ENCODE measurements at regions not wholly inside any gene's neighbourhood (a gene's known extent, or its start where the extent isn't known, plus 50 kb on each side); places are given as distances from the start of the nearest gene placed in this dataset.
"Not testable (repeated sequence)": the region's sequence is repeated elsewhere in the genome, so short reads cannot be mapped to it uniquely, and the experiment has no call there.

GRCh38 chr5:67875601-67876000 lies 340.0 kb upstream of the PIK3R1 start:
- intact Hi-C loops (cut with DNase I) = no loop called here
- no peak for DNase-seq

- intact Hi-C loops (cut with DNase I) = no loop called here
Measured at GRCh38 chr5:67873935-67874334, 341.6 kb upstream of the PIK3R1 start.

GRCh38 chr5:67870662-67871061 lies 344.9 kb upstream of the PIK3R1 start:
- intact Hi-C loops (cut with DNase I) = no loop called here

More at GRCh38 chr5:67873935-67874334, 341.6 kb upstream of the PIK3R1 start:
- DNase-seq = no peak

GRCh38 chr5:67864335-67864734 lies 351.2 kb upstream of the PIK3R1 start:
- DNase-seq = not testable (repeated sequence)

More at GRCh38 chr5:67870662-67871061, 344.9 kb upstream of the PIK3R1 start:
- no peak for DNase-seq

GRCh38 chr5:67858471-67859031 lies 357.0 kb upstream of the PIK3R1 start:
- DNase-seq = no peak
- intact Hi-C loops (cut with DNase I) = no loop called here

More at GRCh38 chr5:67864335-67864734, 351.2 kb upstream of the PIK3R1 start:
- intact Hi-C loops (cut with DNase I) = not testable (repeated sequence)

GRCh38 chr5:67857502-67857901 lies 358.1 kb upstream of the PIK3R1 start:
- intact Hi-C loops (cut with DNase I) = no loop called here
- no peak for DNase-seq

DNA sequence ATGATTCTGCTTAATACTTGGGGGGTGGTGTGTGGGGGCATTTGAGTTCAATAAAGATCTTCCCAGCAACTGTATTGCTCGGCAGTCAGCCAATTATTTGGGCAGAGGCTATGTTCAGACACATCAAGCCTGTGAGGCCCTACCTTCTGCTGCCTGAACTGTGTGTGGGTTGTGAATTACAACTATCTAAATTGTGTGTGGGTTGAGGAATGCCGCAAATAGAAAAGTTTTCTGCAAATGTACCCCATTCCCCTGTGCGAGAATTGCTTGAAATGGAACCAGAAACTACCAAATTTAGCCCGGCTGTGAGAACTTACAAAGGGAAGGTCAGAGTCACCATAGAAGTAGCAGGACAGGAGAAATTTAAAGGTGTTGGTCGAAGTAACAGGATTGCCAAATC lies 360.0 kb upstream of the PIK3R1 start:
- DNase-seq = peak in 12 of 42 donors; percentile 1 to 55 (median 14)
- intact Hi-C loops (cut with DNase I) = no loop called here

- DNase-seq; intact Hi-C loops (cut with DNase I): not testable (repeated sequence)
Measured at GRCh38 chr5:67850906-67851305, 364.6 kb upstream of the PIK3R1 start.

GRCh38 chr5:67844924-67845323 lies 370.6 kb upstream of the PIK3R1 start:
- intact Hi-C loops (cut with DNase I) = no loop called here
- DNase-seq = no peak

DNA sequence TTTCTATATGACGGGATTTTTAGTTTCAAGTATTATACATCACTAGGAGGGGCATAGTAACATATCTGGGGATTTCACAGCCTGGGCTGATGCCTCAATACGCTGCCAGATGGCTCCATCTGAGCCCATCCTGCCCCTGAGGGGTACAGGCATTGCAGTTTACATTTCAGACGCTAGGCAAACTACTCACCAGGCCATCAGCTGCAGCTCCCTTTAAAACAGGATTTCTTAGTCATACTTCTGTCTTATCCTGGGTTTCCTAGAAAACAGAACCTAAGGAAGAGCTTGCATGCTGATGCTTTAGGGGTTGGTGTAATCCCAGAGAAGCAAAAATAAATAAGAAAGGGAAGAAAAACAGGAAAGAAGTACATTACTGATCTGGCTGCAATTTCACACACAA lies 372.8 kb upstream of the PIK3R1 start:
- DNase-seq = no peak
- intact Hi-C loops (cut with DNase I) = no loop called here

- DNase-seq = not testable (repeated sequence)
Measured at GRCh38 chr5:67837225-67837624, 378.3 kb upstream of the PIK3R1 start.

GRCh38 chr5:67836496-67836895 lies 379.1 kb upstream of the PIK3R1 start:
- DNase-seq; intact Hi-C loops (cut with DNase I): not testable (repeated sequence)

More at GRCh38 chr5:67837225-67837624, 378.3 kb upstream of the PIK3R1 start:
- intact Hi-C loops (cut with DNase I) = not testable (repeated sequence)

- intact Hi-C loops (cut with DNase I) = no loop called here
- DNase-seq = no peak
Measured at GRCh38 chr5:67831048-67831447, 384.5 kb upstream of the PIK3R1 start.

DNA sequence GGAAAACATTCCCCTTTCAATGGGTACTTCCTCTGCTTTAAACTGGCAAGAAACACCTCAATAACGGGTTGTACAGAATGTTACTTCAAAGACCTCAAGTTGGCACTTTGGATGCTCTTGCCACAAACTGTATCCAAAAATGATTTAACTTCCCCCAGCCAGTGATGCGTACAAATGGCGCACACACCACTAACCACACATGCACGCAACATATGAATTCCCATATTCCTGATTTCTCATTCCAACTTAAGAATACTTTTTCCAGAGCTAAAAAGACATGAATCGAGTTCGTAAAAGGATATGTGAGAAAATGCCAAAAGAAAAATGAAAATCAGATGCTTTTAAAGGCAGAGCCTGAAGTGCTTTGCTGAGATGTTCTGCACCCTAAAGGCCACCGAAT lies 388.0 kb upstream of the PIK3R1 start:
- intact Hi-C loops (cut with DNase I) = no loop called here
- DNase-seq = no peak

DNA sequence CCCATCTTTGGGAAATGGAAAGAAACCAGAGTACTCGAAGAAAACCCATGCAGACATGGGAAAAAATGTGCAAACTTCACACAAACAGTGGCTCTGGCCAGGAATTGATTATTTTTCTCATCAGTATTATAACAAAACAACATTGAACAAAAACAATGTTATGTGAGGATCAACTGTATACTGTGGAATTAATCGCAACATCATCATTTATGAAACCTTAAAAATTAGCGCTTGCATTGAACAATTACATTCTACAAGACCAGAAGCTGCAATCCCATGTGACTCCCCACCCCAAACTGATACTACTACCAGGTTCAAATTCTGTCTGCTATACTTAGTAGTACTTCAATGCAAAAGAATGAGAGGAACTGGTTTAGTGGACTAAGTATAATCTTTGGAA lies 390.7 kb upstream of the PIK3R1 start:
- intact Hi-C loops (cut with DNase I) = no loop called here

DNA sequence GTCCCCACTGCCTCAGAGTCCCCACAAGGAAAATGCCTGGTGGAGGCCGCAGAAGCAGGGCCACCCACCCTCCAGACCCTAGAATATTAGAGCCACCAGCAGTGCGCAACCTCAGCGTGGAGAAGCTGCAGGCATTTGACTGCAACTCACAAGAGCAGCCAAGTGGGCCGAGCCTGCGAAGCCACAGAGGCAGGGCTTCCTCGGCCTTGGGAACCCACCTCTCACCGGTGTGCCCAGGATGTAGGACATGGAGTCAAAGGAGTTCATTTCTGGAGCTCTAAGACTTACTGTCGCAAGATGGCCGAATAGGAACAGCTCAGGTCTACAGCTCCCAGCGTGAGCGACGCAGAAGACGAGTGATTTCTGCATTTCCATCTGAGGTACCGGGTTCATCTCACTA lies 397.9 kb upstream of the PIK3R1 start:
- intact Hi-C loops (cut with DNase I) = no loop called here
- DNase-seq = no peak

More for the DNA sequence above, 390.7 kb upstream of the PIK3R1 start:
- DNase-seq = no peak

DNA sequence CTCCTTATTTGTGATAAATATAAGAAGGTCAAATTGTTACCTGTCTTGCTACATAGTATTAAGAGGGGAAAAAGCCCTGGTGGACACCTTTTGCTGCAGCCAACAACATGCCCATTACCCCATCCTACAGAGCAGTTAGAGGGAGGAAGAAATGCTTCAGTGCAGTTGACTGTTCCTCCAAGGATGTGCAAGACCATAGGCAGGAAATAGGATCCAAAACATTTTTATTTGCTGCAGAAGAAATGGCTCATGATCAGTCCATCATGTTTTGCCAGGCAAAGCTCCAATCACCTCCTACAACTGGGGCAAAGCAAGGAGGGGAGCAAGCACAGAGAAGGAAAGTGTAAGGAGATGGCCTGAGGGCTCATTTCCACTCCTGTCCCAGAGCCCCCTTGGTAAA lies 399.1 kb upstream of the PIK3R1 start:
- intact Hi-C loops (cut with DNase I) = no loop called here

GRCh38 chr5:67815455-67816391 lies 399.8 kb upstream of the PIK3R1 start:
- intact Hi-C loops (cut with DNase I) = no loop called here
- DNase-seq = no peak

More for the DNA sequence above, 399.1 kb upstream of the PIK3R1 start:
- DNase-seq = no peak

- DNase-seq = no peak
- intact Hi-C loops (cut with DNase I) = no loop called here
Measured at GRCh38 chr5:67814569-67815311, 400.8 kb upstream of the PIK3R1 start.

Measured in head of caudate nucleus (tissue), 42 donors.